CD4-positive, alpha-beta T cell treated with Interleukin-4 for 4 hours (primary cell): ENCODE measurements at regions not wholly inside any gene's neighbourhood (a gene's known extent, or its start where the extent isn't known, plus 50 kb on each side); places are given as distances from the start of the nearest gene placed in this dataset.
A peak's percentile ranks its signal among the peaks of the same experiment; 100 is the strongest.

Experiments
- DNase-seq: peaks from one replicate; pipeline ENCODE4 v3.0.0-alpha.2; 2020

DNA sequence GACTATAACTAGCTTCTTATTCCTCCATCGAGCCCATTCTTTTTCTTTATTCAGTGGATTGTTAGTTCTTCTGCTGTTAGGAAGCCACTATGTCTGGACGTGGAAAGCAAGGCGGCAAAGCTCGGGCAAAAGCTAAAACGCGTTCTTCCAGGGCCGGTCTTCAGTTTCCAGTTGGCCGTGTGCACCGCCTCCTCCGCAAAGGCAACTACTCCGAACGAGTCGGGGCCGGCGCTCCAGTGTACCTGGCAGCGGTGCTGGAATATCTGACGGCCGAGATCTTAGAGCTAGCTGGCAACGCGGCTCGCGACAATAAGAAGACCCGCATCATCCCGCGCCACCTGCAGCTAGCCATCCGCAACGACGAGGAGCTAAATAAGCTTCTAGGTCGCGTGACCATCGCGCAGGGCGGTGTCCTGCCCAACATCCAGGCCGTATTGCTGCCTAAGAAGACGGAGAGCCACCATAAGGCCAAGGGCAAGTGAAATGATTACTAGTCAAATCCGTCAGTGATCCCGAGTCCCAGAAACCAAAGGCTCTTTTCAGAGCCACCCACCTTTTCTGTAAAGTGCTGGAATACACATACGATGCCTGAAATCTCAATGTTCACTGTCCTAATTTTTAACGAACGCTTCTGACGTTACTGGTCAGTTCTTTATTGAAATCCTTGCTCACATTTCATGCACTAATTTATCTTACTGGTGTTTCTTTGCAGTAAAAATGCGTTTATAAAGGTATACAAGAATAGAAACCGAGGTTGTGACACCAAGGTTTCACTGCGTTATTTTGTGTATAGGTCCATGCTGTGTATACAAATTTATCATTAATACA, 129.9 kb downstream of the HFE start:
- DNase-seq = peak; percentile 77

DNA sequence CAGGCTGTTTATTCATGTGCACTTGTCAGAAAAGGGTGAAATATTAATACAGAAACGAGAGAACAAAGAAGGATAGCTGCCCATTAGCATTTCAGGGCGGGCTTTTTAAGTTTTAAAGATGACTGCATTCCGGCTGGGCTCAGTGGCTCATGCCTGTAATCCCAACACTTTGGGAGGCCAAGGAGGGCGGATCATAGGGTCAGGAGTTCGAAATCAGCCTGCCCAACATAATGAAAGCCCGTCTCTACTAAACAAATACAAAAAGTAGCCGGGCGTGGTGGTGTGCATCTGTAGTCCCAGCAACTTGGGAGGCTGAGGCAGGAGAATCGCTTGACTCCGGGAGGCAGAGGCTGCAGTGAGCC, 130.5 kb downstream of the HFE start:
- no peak for DNase-seq

DNA sequence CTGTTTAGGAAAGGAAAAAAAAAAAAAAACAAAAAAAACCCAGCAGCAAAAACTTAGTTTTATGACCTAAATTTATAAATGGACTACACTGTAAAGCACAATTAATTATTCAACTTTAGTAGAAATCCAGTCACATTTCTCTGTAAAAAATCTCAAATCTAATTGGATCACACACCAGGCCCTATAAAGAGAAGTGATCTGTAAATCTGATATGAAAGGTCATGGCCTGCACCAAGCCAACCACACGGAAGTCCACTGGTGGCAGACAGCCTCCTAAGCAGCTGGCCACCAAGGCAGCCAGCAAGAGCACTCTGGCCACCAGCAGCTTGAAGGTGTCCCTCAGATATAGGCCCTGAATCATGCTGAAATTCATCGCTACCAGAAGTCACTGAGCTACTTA, 131.6 kb downstream of the HFE start:
- no peak for DNase-seq

DNA sequence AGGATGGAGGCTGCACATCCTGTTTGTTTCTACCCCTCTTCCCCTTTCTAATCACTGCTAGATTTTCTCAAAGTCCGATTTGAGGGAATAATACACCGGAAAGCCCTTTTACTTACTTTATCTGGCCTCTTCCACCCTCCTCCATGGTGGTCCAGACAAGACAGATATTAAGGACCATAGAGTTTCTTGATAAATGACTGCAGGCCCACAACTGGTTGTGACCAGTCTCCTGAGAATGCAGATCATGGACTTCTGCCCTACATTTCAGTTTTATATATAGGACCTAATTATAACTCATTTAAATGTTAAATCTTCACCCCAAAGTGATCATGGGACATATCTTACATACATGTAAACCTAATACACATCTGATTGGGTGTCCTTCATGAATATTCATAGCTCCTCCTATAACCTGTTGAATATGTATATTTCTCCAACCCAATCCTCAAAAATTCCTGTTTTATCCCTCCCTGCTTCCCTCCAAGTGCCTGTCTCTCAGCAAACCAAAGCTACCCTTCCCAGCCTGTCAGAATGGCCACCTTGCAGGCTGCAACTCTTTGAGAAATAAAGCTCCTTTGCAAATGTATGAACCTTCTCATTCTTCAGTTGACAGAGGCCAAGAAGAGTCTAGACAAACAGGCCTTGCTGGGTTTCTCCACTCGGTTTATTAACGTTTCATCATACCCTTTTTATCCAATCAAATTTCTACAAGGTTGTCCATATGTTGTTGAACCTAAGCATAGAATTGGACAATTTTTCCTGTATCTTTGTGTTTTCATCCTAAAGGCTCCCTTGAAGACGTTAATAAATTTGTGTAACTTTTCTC, 133.1 kb downstream of the HFE start:
- DNase-seq = no peak

DNA sequence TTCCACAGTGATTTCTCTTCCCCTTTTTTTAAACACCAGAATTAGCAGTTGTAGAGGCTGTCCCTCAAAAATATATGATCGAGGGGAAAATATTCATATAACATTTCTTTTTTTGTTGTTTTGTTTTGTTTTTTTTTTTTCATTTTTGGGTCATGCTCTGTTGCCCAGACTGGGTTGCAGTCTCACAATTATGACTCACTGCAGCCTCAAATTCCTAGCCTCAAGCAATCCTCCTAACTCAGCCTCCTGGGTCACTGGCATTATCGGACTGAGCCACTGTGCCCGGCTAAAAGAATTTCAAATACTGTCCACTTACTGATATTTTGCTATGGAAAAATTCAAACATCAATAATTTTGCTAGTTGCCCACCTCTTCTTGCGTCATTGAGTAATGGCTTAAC, 134.0 kb downstream of the HFE start:
- DNase-seq = no peak

DNA sequence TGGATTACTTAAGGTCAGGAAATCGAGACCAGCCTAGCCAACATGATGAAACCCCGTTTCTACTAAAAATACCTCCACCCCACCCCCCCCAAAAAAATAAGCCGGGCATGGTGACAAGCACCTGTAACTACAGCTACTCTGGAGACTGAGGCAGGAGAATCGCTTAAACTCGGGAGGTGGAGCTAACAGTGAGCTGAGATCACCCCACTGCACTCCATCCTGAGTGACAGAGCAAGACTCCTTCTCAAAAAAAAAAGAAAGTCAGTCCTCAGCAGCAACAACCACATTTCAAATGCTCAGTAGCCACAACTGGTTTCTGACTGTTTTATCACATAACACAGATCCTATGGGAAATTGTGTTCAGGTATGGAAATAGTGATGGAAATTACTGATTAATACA, 135.3 kb downstream of the HFE start:
- DNase-seq = no peak

DNA sequence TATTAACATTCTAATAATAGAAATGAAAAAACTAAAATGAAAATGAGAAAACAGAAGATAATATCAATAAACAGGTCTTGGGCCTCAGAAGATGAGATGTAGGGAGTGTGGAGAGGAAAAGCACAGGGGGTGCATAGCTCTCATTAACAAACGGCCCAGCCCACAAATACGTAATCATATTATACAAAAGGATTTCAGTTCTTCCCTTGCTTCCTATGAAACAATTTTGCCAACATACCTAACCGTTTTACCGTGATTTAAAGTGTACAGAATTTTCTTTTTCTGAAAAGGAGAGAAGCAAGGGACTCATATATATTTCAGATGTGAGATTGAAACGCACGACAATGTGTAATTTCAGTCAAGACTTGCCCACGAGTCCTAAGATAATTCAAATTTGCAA, 136.0 kb downstream of the HFE start:
- no peak for DNase-seq

DNA sequence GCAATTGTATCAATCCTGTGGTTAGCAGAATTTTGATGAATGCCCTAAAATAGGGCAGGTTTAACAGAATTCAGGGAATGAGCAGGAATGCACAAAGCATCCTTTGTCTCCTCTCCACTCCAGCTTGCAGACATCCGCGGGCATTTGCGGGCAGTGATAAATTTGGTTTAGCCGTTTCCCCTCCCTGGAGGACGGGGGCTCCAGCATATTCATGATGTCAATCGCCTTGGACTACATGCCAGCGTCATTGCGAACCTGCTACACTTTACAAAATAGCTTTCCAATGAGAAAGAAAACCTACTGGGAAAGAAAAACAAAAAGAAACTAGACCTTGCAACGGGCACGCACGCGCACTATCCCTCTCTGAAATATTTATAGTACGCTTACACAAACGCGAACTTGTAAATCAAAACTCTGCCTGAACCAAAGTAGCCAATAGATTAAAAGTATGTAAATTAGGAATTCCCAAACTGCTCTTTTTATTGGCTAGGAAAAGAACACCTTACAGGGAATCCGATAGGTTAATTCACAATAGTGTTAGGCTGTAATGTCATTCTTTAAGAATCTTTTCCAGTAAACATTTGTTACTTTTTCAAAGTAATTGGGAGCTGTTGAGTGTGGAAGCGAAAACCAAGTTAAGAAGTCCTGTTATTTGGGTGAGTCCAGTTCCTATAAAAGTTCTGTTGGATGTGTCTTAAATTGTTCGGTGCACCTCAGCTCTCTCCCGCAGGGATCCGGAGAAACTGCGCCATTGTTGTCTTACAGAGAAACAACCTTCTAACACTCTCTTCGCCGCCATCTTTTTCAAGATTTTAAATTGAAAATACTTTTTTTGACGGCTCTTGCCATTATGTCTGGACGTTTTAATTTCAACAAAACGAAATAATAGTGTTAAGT, 136.7 kb downstream of the HFE start:
- DNase-seq = peak; percentile 86

DNA sequence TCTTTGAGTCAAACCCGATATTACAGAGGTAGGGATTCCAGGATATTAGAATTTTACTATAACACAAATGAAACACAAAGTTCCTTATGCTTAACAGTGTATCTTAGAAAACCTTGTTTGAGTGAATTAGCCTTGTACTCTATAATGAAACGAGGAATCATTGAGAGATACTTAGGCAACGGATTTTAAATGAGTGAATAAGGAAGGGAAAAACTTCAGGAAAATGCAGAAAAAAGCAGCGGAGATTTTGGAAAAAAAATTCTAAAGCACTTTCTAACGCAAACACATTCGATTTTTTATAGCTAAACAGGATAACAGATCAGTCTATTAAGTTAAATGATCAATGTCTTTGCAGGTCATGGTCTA, 137.3 kb downstream of the HFE start:
- DNase-seq = no peak

DNA sequence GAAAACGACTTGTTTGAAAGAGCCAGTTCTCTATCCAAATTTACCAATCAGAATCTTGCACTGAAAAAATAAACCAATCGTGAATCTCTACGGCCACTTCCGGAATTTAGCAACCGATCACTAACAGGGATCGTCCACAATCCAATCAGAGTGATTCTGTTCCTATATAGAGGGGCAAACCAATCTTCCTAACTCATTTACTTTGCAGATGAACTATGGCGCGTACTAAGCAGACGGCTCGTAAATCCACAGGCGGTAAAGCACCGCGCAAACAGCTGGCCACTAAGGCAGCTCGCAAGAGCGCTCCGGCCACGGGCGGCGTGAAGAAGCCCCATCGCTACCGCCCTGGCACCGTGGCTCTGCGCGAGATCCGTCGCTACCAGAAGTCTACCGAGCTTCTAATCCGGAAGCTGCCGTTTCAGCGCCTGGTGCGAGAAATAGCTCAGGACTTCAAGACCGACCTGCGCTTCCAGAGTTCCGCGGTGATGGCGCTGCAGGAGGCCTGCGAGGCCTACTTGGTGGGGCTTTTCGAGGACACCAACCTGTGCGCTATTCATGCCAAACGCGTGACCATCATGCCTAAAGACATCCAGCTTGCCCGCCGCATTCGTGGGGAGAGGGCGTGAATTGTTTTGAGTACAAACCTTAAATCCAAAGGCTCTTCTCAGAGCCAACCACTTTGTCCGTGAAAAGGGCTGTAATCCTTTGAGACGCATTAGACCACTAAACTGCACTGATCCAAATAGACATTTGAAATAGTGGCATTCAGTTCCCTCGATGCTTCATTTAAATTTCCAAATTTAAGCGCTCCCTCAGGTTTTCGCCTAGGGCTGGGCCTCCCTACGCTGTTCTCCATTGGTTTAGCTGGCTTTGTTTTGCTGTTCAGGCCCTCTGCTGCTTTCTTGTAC, 138.0 kb downstream of the HFE start:
- no peak for DNase-seq

DNA sequence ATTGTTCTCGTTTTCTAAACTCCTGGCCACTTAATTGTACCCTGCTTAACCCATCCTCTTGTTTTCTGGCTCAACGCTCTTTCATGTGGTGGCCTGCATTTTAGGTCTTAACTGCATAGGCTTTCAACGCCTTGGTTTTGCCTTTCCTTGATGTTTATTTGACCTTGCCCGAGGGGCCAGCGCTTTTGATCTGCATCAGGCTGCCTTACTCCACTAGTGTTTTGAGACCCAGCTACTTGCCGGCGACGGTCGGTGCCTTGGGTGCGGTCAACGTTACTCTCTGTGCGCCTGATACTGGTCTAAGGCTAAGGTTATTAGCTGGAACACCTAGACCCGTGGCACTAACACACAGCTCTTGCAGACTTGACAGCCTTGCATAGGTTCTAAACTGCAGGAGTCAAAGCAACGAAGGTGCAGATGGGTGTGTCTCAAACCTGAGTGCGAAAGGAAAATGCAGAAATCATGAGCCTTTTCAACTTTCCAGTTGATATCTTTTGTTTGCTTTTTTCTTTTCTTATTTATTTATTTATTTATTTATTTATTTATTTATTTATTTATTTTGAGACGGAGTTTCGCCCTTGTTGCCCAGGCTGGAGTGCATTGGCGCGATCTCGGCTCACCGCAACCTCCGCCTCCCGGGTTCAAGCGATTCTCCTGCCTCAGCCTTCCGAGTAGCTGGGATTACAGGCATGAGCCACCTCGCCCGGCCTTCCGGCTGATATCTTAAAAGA, 138.8 kb downstream of the HFE start:
- DNase-seq = no peak

DNA sequence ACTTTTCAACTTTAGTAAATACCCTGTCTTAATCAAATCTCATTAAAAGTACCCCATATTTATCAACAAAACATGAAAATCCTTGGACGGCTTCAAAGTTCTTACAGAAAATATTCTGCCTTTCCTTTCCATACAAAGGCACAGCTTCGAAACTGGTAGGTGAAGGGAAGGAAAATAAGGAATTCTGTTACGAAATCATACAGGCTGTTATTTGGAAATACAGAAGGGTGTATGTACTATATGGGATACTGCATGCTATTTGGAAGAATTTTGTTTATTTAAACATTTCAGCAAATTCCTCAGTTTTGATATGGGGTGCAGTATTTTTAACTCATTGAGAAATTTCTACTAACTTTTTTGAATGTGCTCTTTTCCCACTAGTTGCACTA, 138.4 kb upstream of the BTN3A2 start:
- no peak for DNase-seq

DNA sequence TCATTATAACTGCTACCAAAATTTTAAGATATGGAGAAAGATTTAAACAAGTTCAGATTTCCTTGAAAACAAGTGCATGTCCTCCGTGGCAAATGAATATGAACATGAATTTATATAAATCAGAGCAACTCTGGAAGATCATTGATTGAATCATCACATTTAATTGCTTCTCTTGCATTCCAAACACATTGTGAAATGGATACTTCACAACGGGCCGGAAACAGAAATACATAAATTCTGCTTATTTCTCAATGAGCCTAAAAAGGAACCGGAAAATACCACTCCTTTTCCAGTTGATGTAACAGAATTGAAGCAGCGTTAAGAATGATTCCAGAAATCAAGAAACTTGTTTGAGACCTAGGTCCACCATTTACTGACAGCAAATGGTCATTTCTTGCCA, 134.6 kb upstream of the BTN3A2 start:
- DNase-seq = no peak

DNA sequence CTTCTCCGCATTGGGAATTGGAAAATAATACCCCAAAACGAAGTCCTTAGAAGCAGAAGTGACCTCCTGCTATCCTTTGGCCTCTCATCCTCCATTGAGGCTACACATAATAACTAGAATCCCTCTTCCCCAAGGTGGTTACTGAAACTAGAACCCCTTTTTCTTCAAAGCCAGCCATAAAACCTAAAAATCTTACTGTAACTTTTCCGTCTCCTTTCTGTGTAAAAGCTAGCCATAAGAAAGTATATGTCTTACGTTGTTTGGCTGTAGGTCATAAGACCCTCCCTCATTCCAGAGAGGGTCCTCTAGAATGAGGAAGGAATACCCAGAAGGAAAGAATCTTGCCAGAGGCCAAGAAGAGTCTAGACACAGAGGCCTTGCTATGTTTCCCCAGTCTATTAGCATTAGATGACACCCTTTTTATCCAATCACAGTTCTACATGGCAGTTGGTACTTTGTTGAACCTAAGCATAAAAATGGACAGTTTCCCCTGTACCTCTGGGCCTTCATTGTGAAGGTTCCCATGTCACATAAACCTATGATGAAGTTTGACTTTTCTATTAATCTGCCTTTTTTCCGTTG, 133.9 kb upstream of the BTN3A2 start:
- DNase-seq = no peak

DNA sequence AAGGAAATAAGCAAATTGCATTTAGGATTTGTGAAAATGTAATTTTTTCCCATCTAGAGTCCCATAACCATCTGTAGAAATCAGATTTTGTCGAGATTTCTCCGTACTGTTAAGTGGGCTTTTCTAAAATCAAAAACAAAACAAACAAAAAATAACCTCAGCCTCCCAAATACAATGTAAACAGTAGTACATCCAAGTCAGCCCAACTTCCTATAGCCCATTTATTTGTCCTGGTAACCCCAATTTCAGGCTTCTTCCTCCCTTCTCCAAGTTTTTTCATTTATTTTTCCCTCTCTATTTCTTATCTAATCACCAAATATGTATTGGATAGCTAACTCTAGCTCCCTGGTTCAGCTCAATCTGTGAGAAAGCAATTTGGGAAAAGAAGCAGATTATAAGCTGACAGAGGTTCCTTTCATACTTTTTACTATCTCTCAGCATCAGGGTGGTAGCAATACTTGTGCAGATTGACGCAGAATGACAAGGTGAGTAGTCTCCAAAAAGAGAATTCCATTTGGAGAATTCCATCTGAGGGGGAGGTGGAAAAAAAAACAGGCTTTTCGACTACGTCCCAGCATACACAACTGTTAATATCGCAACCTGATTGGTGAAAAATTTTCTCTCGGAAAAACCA, 132.6 kb upstream of the BTN3A2 start:
- DNase-seq = no peak

DNA sequence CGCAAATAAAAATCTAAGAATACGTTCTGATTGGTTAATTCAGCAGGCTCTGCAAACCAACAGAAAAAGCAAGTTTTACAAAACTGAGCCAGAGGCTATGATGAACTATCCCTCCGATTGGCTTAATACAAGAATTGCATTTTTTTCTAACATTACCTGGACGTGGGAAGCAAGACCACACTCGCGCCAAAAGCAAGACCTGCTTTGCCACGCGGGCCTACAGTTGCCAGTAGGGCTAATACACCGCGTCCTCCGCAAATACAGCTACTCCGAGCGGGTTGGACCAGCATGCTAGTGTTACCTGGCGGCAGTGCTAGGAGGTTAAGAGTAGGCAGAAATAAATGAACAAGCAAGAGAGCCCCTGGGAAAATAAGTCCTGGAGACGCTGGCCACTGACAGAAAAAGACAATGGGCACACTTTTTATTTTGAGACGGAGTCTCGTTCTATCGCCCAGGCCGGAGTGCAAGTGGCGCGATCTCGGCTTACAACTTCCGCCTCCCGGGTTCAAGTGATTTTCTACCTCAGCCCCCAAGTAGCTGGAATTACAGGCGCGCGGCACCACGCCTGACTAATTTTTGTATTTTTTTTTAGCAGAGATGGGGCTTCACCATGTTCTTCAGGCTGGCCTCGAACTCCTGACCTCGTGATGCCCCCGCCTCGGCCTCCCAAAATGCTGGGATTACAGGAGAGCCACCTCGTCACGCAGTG, 131.9 kb upstream of the BTN3A2 start:
- peak; percentile 48 for DNase-seq

DNA sequence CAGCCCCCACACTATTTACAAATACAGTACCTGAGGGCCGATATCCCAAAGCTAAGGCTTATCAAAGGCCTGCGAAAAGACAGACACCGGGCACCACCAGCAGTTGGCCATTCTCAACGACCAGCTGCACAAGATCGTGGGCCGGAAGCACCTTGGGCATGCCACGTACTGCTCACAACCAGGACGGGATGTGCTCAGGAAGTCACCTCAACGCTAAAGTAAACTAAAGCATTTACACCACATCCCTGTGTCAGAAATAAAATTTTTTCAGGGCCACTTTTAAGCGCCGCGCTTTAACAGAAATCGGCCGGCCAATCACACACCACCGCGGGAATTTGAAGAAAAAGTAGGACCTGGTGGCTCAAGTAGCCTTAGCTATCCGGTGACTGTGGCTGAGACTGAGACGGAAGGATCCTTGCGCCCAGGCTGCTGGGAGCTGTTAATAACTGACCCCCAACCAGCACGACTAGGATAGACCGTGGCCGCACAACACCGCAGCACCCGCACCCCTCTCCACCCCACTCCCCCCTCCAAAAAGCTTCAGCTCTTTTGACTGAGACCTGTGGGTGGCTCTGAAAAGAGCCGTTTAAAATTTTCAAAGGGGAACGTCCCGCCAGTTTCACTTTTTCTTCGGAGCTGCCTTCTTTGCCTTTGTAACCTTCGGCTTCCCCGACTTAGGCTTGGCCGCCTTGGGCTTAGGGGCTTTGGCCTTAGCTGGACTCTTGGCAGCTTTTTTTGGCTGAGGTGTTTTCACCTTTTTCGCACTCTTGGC, 131.2 kb upstream of the BTN3A2 start:
- DNase-seq = peak; percentile 76

DNA sequence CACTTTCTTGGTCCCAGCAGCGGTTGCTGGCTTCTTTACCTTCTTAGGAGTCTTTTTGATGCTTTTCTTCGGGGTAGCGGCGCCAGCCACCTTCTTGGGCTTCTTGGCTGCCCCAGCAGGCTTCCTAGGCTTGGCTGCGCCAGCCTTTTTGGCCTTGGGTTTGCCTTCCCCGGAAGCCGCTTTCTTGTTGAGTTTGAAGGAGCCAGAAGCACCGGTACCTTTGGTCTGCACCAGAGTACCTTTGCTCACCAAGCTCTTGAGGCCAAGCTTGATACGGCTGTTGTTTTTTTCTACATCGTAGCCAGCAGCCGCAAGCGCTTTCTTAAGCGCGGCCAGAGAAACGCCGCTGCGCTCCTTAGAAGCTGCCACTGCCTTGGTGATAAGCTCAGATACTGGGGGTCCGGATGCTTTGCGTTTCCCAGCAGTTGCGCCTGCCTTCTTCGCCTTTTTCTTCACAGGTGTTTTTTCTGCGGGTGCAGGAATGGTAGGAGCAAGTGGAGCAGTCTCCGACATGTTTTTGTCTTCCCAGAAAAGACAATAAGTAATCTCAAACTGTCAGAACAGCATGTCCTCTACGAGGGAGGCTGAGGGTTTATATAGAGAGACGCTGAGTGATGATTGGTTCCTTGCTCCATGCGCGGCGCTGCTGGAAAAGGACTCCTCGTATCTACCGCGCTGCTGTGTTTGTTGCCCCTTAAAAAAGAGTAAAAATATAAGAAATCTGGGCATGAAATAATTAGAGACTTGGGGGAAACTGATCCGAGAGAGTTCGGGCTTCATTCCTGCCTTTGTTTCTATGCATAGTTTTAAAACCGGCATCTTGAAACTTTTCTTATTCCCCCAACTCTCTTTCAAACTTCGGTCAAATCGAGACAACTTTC, 130.3 kb upstream of the BTN3A2 start:
- DNase-seq = peak; percentile 86
